ENCODE measurements at regions not wholly inside any gene's neighbourhood (a gene's known extent, or its start where the extent isn't known, plus 50 kb on each side); places are given as distances from the start of the nearest gene placed in this dataset.

DNA sequence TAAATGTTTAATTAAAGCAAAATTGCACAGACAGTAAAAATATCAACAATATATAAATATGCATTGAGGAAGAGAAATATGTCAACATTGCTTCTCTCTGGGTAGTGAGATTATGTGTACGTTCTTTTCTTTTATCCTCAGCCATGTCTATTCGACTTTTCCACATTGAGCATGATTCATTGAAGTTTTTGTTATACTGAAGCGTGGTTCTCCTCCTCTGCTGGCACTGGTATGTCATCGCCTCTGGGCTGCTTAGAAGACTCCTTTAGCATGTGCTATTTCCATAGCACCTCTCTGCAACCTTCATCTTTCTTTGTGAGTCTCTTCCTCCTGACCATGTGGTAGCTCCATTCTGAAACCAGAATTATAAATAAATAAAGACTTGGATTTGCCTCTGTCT is 65.8 kb upstream of the AKAP13 start:
- TF ChIP-seq TAF1 (conservative IDR thresholded peaks at IDR 0.05): no peak
- no peak for TF ChIP-seq GABPA (IDR thresholded peaks at IDR 0.05 in 1 of 2, conservative IDR thresholded peaks at IDR 0.05 in 1 of 2)
- TF ChIP-seq, protein P1, sequence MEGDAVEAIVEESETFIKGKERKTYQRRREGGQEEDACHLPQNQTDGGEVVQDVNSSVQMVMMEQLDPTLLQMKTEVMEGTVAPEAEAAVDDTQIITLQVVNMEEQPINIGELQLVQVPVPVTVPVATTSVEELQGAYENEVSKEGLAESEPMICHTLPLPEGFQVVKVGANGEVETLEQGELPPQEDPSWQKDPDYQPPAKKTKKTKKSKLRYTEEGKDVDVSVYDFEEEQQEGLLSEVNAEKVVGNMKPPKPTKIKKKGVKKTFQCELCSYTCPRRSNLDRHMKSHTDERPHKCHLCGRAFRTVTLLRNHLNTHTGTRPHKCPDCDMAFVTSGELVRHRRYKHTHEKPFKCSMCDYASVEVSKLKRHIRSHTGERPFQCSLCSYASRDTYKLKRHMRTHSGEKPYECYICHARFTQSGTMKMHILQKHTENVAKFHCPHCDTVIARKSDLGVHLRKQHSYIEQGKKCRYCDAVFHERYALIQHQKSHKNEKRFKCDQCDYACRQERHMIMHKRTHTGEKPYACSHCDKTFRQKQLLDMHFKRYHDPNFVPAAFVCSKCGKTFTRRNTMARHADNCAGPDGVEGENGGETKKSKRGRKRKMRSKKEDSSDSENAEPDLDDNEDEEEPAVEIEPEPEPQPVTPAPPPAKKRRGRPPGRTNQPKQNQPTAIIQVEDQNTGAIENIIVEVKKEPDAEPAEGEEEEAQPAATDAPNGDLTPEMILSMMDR (IDR thresholded peaks at IDR 0.05; ENCODE audit: low read depth, low read length, missing input control): no peak
- TF ChIP-seq, protein P2, sequence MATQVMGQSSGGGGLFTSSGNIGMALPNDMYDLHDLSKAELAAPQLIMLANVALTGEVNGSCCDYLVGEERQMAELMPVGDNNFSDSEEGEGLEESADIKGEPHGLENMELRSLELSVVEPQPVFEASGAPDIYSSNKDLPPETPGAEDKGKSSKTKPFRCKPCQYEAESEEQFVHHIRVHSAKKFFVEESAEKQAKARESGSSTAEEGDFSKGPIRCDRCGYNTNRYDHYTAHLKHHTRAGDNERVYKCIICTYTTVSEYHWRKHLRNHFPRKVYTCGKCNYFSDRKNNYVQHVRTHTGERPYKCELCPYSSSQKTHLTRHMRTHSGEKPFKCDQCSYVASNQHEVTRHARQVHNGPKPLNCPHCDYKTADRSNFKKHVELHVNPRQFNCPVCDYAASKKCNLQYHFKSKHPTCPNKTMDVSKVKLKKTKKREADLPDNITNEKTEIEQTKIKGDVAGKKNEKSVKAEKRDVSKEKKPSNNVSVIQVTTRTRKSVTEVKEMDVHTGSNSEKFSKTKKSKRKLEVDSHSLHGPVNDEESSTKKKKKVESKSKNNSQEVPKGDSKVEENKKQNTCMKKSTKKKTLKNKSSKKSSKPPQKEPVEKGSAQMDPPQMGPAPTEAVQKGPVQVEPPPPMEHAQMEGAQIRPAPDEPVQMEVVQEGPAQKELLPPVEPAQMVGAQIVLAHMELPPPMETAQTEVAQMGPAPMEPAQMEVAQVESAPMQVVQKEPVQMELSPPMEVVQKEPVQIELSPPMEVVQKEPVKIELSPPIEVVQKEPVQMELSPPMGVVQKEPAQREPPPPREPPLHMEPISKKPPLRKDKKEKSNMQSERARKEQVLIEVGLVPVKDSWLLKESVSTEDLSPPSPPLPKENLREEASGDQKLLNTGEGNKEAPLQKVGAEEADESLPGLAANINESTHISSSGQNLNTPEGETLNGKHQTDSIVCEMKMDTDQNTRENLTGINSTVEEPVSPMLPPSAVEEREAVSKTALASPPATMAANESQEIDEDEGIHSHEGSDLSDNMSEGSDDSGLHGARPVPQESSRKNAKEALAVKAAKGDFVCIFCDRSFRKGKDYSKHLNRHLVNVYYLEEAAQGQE (IDR thresholded peaks at IDR 0.05): no peak
- TF ChIP-seq RAD21 (IDR thresholded peaks at IDR 0.05): no peak
- TF ChIP-seq SP1 (IDR thresholded peaks at IDR 0.05): no peak
- TF ChIP-seq, protein P3, sequence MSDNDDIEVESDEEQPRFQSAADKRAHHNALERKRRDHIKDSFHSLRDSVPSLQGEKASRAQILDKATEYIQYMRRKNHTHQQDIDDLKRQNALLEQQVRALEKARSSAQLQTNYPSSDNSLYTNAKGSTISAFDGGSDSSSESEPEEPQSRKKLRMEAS (IDR thresholded peaks at IDR 0.05): no peak
- no peak for TF ChIP-seq FOXA1 (IDR thresholded peaks at IDR 0.05)
- TF ChIP-seq, protein P4, sequence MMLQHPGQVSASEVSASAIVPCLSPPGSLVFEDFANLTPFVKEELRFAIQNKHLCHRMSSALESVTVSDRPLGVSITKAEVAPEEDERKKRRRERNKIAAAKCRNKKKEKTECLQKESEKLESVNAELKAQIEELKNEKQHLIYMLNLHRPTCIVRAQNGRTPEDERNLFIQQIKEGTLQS (IDR thresholded peaks at IDR 0.05): no peak
- no peak for TF ChIP-seq RXRA (IDR thresholded peaks at IDR 0.05)
